ENCODE measurements at regions not wholly inside any gene's neighbourhood (a gene's known extent, or its start where the extent isn't known, plus 50 kb on each side); places are given as distances from the start of the nearest gene placed in this dataset.

DNA sequence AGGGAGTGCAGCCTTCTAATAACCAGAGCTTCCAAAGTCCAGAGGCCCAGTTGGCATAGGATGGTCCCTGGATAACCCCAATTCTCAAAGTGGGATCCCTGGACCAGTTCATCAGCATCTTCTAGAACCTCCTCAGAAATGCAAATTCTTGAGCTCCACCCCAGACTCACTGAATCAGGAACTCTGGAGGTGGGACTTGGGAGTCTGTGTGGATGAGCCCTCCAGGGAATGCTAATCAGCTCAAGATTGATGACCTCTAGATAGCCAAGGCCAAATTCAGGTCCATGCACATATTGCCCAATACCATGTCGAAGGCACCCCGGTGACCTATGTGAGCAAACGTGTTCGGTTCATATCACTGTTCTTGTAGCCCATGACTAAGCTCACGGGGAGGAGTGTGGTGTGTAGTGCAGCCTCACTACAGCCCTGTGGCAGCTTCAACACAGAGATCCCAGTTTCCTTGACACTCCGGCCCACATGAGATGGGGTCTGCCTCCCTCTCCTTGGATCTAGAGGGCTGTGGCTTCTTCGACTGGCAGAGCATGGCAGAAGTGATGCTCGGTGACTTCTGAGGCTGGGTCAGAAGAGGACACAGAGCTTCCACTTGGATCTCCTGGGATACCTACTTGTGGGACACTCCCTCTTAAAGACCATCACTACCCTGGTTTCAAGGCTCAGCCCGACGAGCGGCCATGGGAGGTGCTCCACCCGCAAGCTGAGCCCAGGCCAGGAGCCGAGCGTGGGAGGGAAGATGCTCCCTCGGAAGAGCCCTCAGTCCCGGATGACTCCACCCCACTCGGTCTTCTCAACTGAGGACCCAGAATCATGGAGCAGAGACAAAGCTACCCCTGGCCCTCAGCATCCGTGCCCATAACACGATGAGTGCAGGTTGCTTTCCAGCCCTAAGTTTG lies 151.1 kb upstream of the CST7 start:
- no peak overlapping the region for H3K4me3 ChIP-seq (ENCODE audit: low read length)
- no peak for DNase-seq (ENCODE audit: low read depth)
- no peak for TF ChIP-seq CTCF (IDR thresholded peaks at IDR 0.05; ENCODE audit: insufficient read depth, low read depth, low read length, missing control alignments)

DNA sequence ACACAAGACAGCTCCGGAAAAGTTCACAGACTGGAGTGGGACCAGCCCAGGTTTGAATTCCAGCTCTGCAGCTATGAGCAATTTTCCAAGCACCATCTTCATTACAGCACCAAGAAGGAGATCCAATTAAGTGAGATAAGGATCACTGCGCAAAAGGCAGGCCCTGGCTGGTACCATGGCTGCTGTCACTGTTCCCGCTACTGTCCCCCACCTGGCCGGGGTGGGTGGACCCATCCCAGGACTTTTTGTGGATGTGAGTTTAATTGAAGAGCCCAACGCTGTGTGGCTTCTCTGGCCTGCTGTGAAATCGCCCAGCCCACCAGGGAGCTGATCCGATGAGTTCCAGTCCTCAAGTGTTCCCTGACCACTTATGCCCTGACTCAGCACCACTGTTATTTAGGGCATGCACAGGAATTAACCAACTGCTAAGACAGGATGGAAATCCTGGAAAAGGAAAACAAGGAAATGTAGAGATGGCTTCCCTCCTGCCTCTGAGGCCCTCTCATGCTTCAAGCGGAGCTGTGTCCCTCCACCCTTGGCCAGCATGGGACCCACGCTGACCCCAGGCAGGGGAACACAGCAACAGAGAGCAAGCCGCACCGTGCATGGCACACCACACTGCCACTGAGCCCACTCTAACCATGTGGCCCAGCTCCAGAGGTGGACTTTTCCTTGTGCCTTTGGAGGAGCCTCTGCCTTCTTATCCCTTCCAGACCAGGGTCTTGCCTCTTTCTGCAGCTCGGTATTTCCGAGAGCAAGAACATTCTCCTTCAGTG lies 150.0 kb upstream of the CST7 start:
- DNase-seq (ENCODE audit: low read depth): no peak
- no peak for TF ChIP-seq CTCF (IDR thresholded peaks at IDR 0.05; ENCODE audit: insufficient read depth, low read depth, low read length, missing control alignments)
- no peak overlapping the region for H3K4me3 ChIP-seq (ENCODE audit: low read length)

DNA sequence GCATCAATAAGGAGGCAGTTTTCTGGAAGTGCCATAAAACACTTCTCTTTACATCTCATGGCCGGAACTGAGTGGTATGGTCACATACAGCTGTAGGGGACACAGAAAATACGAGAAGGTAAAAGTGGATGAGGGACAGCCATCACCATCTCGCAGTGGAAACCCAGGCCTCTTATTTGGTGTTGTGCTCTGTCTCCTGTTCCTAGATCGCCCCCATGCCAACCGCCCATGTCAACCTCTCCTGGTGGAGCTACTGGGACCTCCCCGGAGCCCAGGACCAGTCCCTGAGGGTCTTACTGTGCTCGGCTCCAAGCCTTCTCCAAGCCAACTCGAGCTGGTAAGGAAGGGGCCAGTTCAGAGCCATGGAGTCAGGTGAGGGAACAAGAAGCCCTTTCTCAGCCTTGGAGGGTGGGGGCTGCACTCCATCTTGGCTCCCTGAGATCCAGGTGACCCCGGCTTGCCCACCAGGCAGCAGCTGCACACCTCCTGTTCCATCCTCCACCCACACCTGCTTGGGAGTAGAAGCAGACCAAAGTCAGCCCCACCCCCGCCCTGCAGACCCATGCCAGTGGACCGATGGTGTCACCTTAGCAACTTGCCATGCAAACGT lies 149.0 kb upstream of the CST7 start:
- DNase-seq (ENCODE audit: low read depth): no peak
- no peak overlapping the region for H3K4me3 ChIP-seq (ENCODE audit: low read length)
- no peak for TF ChIP-seq CTCF (IDR thresholded peaks at IDR 0.05; ENCODE audit: insufficient read depth, low read depth, low read length, missing control alignments)

DNA sequence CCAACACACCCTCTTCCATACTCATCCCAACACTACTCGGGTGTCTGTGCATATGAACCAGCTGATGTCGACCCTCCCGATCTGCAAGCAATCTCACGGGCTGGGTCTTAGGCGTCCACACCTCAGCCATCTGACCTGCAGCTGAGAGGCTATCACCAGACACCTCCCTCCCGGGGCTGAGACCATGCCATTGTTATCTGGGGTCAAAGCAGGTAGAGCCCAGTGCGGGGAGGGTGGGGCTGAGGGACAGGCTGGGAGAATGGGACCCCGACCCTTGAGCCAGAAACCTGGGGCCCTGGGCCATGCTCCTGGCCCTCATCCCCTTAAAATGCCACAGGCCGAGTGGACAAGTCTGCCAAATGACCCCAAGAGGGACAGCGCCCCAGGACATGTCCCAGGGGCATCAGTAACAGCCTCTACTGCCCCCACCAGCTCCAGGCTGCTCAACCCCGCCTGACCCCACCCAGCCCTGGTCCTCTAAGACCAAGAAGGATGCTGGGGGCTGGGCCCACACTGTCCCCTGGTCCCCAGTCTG lies 146.7 kb upstream of the CST7 start:
- TF ChIP-seq CTCF (IDR thresholded peaks at IDR 0.05; ENCODE audit: insufficient read depth, low read depth, low read length, missing control alignments): no peak
- H3K4me3 ChIP-seq (ENCODE audit: low read length): no peak overlapping the region
- no peak for DNase-seq (ENCODE audit: low read depth)

DNA sequence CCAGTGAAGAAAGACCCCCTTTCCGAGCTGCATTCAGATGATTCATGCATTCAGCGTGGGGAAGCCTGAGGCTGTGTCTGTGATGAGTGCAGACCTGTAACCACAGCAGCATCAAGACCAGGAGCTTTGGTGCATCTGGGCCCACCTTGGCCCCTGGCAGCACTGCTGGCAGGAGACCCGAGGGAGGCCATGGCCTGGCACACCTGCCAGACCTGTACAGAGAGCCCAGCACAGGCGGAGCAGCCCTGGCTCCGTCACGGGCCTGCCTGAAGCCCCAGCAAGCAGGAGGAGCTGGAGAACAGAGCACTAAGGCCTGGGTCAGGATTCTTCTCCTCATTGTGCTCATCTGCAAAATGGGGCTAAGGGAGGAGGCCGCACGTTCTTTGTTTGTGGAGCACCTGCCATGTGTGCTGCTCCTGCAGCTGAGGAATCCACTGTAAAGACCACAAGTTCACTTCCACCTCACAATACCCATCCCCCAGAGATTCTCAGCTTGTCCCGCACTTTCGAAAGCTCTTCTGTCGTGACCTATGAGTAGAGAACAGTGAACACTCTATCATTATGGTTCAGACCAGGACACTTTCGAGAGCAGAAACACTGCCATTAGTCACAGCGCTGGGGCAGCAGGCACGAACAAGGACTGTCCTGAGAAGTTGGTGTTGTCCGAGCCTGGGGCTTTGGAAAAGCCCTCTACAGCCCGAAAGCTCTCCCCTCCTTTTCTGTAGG lies 144.4 kb upstream of the CST7 start:
- no peak for DNase-seq (ENCODE audit: low read depth)
- TF ChIP-seq CTCF (IDR thresholded peaks at IDR 0.05; ENCODE audit: insufficient read depth, low read depth, low read length, missing control alignments): no peak
- no peak overlapping the region for H3K4me3 ChIP-seq (ENCODE audit: low read length)

Data from epithelial cell of esophagus (primary cell).